IMR-90 (cell line): ENCODE measurements at regions not wholly inside any gene's neighbourhood (a gene's known extent, or its start where the extent isn't known, plus 50 kb on each side); places are given as distances from the start of the nearest gene placed in this dataset.

Experiments
- CEBPB ChIP-seq: IDR thresholded peaks from 2 replicates; pipeline ENCODE4 v1.6.1; 2012; ENCODE audit warnings: low read depth, low read length, improper control_type of control experiment
- CHD1 ChIP-seq: IDR thresholded peaks from 2 replicates; pipeline ENCODE4 v1.6.1; 2012; ENCODE audit warnings: low read depth, low read length, improper control_type of control experiment
- CTCF ChIP-seq: conservative IDR thresholded peaks from 2 replicates; pipeline ENCODE4 v1.5.1; 2012; ENCODE audit warnings: mild to moderate bottlenecking, low read depth, low read length, improper control_type of control experiment
- ELK1 ChIP-seq: fragments of 150-350 bp; IDR thresholded peaks from 2 replicates; pipeline ENCODE4 v1.6.1; 2016; ENCODE audit warnings: low read depth, mild to moderate bottlenecking, low read length, moderate library complexity, borderline replicate concordance
- FOS ChIP-seq: fragments of 150-350 bp; IDR thresholded peaks from 2 replicates; pipeline ENCODE4 v1.6.1; 2016; ENCODE audit warnings: low read depth, low read length
- MAFK ChIP-seq: IDR thresholded peaks from 2 replicates; pipeline ENCODE4 v1.6.1; 2012; ENCODE audit warnings: low read depth, low read length, improper control_type of control experiment
- MXI1 ChIP-seq: IDR thresholded peaks from 2 replicates; pipeline ENCODE4 v1.6.1; 2012; ENCODE audit warnings: low read depth, mild to moderate bottlenecking, low read length, moderate library complexity, borderline replicate concordance
- NFE2L2 ChIP-seq: fragments of 150-350 bp; IDR thresholded peaks from 2 replicates; pipeline ENCODE4 v1.6.1; 2016; ENCODE audit warnings: low read depth, mild to moderate bottlenecking, low read length
- POLR2A ChIP-seq: IDR thresholded peaks from 2 replicates; pipeline ENCODE4 v1.6.1; 2012; ENCODE audit warnings: mild to moderate bottlenecking, low read depth, low read length
- RAD21 ChIP-seq: IDR thresholded peaks from 2 replicates; pipeline ENCODE4 v1.6.1; 2012; ENCODE audit warnings: low read length, improper control_type of control experiment
- RCOR1 ChIP-seq: IDR thresholded peaks from 2 replicates; pipeline ENCODE4 v1.6.1; 2012; ENCODE audit warnings: mild to moderate bottlenecking, low read length, improper control_type of control experiment; ENCODE audit not compliant: insufficient replicate concordance
- USF2 ChIP-seq: fragments of 150-350 bp; IDR thresholded peaks from 2 replicates; pipeline ENCODE4 v1.6.1; 2017; ENCODE audit warnings: mild to moderate bottlenecking, antibody characterized with exemption, low read length, low read depth

GRCh38 chr4:132823419-132823818, 325.7 kb upstream of the PCDH10 start:
- no peak for TF ChIP-seq CTCF
- no peak for TF ChIP-seq FOS
- no peak for TF ChIP-seq ELK1
- TF ChIP-seq MAFK = no peak
- no peak for TF ChIP-seq RCOR1
- no peak for TF ChIP-seq CHD1
- TF ChIP-seq POLR2A = no peak
- TF ChIP-seq NFE2L2 = no peak
- TF ChIP-seq MXI1 = no peak
- TF ChIP-seq USF2 = no peak
- no peak for TF ChIP-seq RAD21
- TF ChIP-seq CEBPB = no peak
